ENCODE measurements at regions not wholly inside any gene's neighbourhood (a gene's known extent, or its start where the extent isn't known, plus 50 kb on each side); places are given as distances from the start of the nearest gene placed in this dataset.
A peak's percentile ranks its signal among the peaks of the same experiment; 100 is the strongest.

GRCh38 chr9:73219985-73220626 lies 68.4 kb downstream of the ANXA1 start:
- no peak for DNase-seq
- peak overlapping the region; percentile 23 for H3K4me3 Mint-ChIP-seq
- peak overlapping the region; percentile 90 for H3K27ac Mint-ChIP-seq
- peaks cover 11% of the 10 kb centered on the region for H3K4me1 Mint-ChIP-seq
- H3K27me3 Mint-ChIP-seq: peaks cover 13% of the 10 kb centered on the region
- peaks cover 4% of the 10 kb centered on the region for H3K9me3 Mint-ChIP-seq
- no peaks in the 10 kb centered on the region for H3K36me3 Mint-ChIP-seq (ENCODE audit: low read depth)
- intact Hi-C loops (cut with micrococcal nuclease): loop anchor here (1.0 kb wide), 1 partner anchor 71 kb away; no protein-coding TSS in a partner anchor

GRCh38 chr9:73223594-73223993 lies 71.9 kb downstream of the ANXA1 start:
- H3K4me3 Mint-ChIP-seq: no peak overlapping the region
- peaks cover 4% of the 10 kb centered on the region for H3K9me3 Mint-ChIP-seq
- no peak for DNase-seq
- H3K27me3 Mint-ChIP-seq: peaks cover 11% of the 10 kb centered on the region
- no peaks in the 10 kb centered on the region for H3K36me3 Mint-ChIP-seq (ENCODE audit: low read depth)
- no peak overlapping the region for H3K27ac Mint-ChIP-seq
- peaks cover 11% of the 10 kb centered on the region for H3K4me1 Mint-ChIP-seq
- intact Hi-C loops (cut with micrococcal nuclease): no loop called here

GRCh38 chr9:73229543-73229942 lies 77.9 kb downstream of the ANXA1 start:
- Mint-ChIP-seq H3K4me3 (no peak overlapping the region), H3K27me3 (peaks cover 6% of the 10 kb centered on the region), H3K9me3 (no peaks in the 10 kb centered on the region), H3K4me1 (peaks cover 7% of the 10 kb centered on the region), H3K27ac (no peak overlapping the region), H3K36me3 (ENCODE audit: low read depth) (no peaks in the 10 kb centered on the region)
- intact Hi-C loops (cut with micrococcal nuclease): no loop called here
- DNase-seq: no peak

GRCh38 chr9:73230251-73230650 lies 78.6 kb downstream of the ANXA1 start:
- H3K36me3 Mint-ChIP-seq (ENCODE audit: low read depth): no peaks in the 10 kb centered on the region
- H3K4me3 Mint-ChIP-seq: no peak overlapping the region
- H3K27ac Mint-ChIP-seq: no peak overlapping the region
- DNase-seq: no peak
- H3K4me1 Mint-ChIP-seq: peaks cover 7% of the 10 kb centered on the region
- intact Hi-C loops (cut with micrococcal nuclease): no loop called here
- H3K27me3 Mint-ChIP-seq: peaks cover 4% of the 10 kb centered on the region
- no peaks in the 10 kb centered on the region for H3K9me3 Mint-ChIP-seq

GRCh38 chr9:73231203-73231602 lies 79.5 kb downstream of the ANXA1 start:
- Mint-ChIP-seq H3K4me3 (no peak overlapping the region), H3K9me3 (no peaks in the 10 kb centered on the region), H3K36me3 (ENCODE audit: low read depth) (no peaks in the 10 kb centered on the region), H3K27ac (no peak overlapping the region), H3K27me3 (peaks cover 6% of the 10 kb centered on the region), H3K4me1 (peaks cover 7% of the 10 kb centered on the region)
- intact Hi-C loops (cut with micrococcal nuclease): no loop called here
- DNase-seq: no peak

GRCh38 chr9:73233359-73234007 lies 81.8 kb downstream of the ANXA1 start:
- H3K4me1 Mint-ChIP-seq: peaks cover 7% of the 10 kb centered on the region
- H3K36me3 Mint-ChIP-seq (ENCODE audit: low read depth): no peaks in the 10 kb centered on the region
- no peak for DNase-seq
- intact Hi-C loops (cut with micrococcal nuclease): no loop called here
- H3K4me3 Mint-ChIP-seq: no peak overlapping the region
- H3K27ac Mint-ChIP-seq: no peak overlapping the region
- H3K27me3 Mint-ChIP-seq: peaks cover 7% of the 10 kb centered on the region
- H3K9me3 Mint-ChIP-seq: no peaks in the 10 kb centered on the region

GRCh38 chr9:73234008-73234360 lies 82.3 kb downstream of the ANXA1 start:
- DNase-seq: no peak
- intact Hi-C loops (cut with micrococcal nuclease): no loop called here
- no peaks in the 10 kb centered on the region for H3K36me3 Mint-ChIP-seq (ENCODE audit: low read depth)

GRCh38 chr9:73237140-73237539 lies 85.5 kb downstream of the ANXA1 start:
- no peaks in the 10 kb centered on the region for H3K4me1 Mint-ChIP-seq
- no peaks in the 10 kb centered on the region for H3K36me3 Mint-ChIP-seq (ENCODE audit: low read depth)
- H3K27me3 Mint-ChIP-seq: peaks cover 6% of the 10 kb centered on the region
- no peak overlapping the region for H3K4me3 Mint-ChIP-seq
- no peaks in the 10 kb centered on the region for H3K9me3 Mint-ChIP-seq
- DNase-seq: no peak
- no peak overlapping the region for H3K27ac Mint-ChIP-seq
- intact Hi-C loops (cut with micrococcal nuclease): no loop called here

More at GRCh38 chr9:73234008-73234360, 82.3 kb downstream of the ANXA1 start:
- H3K4me1 Mint-ChIP-seq: peaks cover 7% of the 10 kb centered on the region
- H3K27me3 Mint-ChIP-seq: peaks cover 7% of the 10 kb centered on the region
- no peak overlapping the region for H3K4me3 Mint-ChIP-seq
- no peaks in the 10 kb centered on the region for H3K9me3 Mint-ChIP-seq
- no peak overlapping the region for H3K27ac Mint-ChIP-seq

- intact Hi-C loops (cut with micrococcal nuclease): no loop called here
- H3K27me3 Mint-ChIP-seq: peaks cover 6% of the 10 kb centered on the region
- no peak overlapping the region for H3K27ac Mint-ChIP-seq
- no peak for DNase-seq
- H3K4me3 Mint-ChIP-seq: no peak overlapping the region
- no peaks in the 10 kb centered on the region for H3K4me1 Mint-ChIP-seq
- H3K36me3 Mint-ChIP-seq (ENCODE audit: low read depth): no peaks in the 10 kb centered on the region
- H3K9me3 Mint-ChIP-seq: no peaks in the 10 kb centered on the region
Observed at GRCh38 chr9:73239570-73240265, 88.1 kb downstream of the ANXA1 start.

GRCh38 chr9:73243078-73243477 lies 91.4 kb downstream of the ANXA1 start:
- intact Hi-C loops (cut with micrococcal nuclease): no loop called here
- Mint-ChIP-seq H3K27ac (no peak overlapping the region), H3K36me3 (ENCODE audit: low read depth) (no peaks in the 10 kb centered on the region), H3K27me3 (peaks cover 12% of the 10 kb centered on the region), H3K9me3 (no peaks in the 10 kb centered on the region), H3K4me1 (no peaks in the 10 kb centered on the region), H3K4me3 (no peak overlapping the region)
- no peak for DNase-seq

- Mint-ChIP-seq H3K36me3 (ENCODE audit: low read depth) (no peaks in the 10 kb centered on the region), H3K4me3 (no peak overlapping the region)
Observed at GRCh38 chr9:73259086-73259696, 107.5 kb downstream of the ANXA1 start.

GRCh38 chr9:73260506-73260905 lies 108.8 kb downstream of the ANXA1 start:
- Mint-ChIP-seq H3K27me3 (no peaks in the 10 kb centered on the region), H3K9me3 (no peaks in the 10 kb centered on the region), H3K4me1 (no peaks in the 10 kb centered on the region), H3K4me3 (no peak overlapping the region), H3K36me3 (ENCODE audit: low read depth) (no peaks in the 10 kb centered on the region), H3K27ac (no peak overlapping the region)
- DNase-seq: no peak
- intact Hi-C loops (cut with micrococcal nuclease): no loop called here

More at GRCh38 chr9:73259086-73259696, 107.5 kb downstream of the ANXA1 start:
- no peak for DNase-seq
- no peaks in the 10 kb centered on the region for H3K9me3 Mint-ChIP-seq
- no peak overlapping the region for H3K27ac Mint-ChIP-seq
- intact Hi-C loops (cut with micrococcal nuclease): no loop called here
- H3K4me1 Mint-ChIP-seq: no peaks in the 10 kb centered on the region
- no peaks in the 10 kb centered on the region for H3K27me3 Mint-ChIP-seq

GRCh38 chr9:73264631-73265030 lies 113.0 kb downstream of the ANXA1 start:
- Mint-ChIP-seq H3K27ac (no peak overlapping the region), H3K4me3 (no peak overlapping the region), H3K27me3 (no peaks in the 10 kb centered on the region), H3K9me3 (no peaks in the 10 kb centered on the region), H3K4me1 (no peaks in the 10 kb centered on the region), H3K36me3 (ENCODE audit: low read depth) (no peaks in the 10 kb centered on the region)
- intact Hi-C loops (cut with micrococcal nuclease): no loop called here
- DNase-seq: no peak

- Mint-ChIP-seq H3K4me1 (no peaks in the 10 kb centered on the region), H3K27me3 (no peaks in the 10 kb centered on the region), H3K9me3 (no peaks in the 10 kb centered on the region), H3K36me3 (ENCODE audit: low read depth) (no peaks in the 10 kb centered on the region), H3K27ac (no peak overlapping the region), H3K4me3 (no peak overlapping the region)
- no peak for DNase-seq
- intact Hi-C loops (cut with micrococcal nuclease): no loop called here
Observed at GRCh38 chr9:73265876-73266275, 114.2 kb downstream of the ANXA1 start.

Data from activated CD4-positive, alpha-beta T cell treated with anti-CD3 and anti-CD28 coated beads, Interleukin-2, amount 10 ng/mL, durations not matched to agents 24 days and 14 days (primary cell).